ENCODE measurements at regions not wholly inside any gene's neighbourhood (a gene's known extent, or its start where the extent isn't known, plus 50 kb on each side); places are given as distances from the start of the nearest gene placed in this dataset.

GRCh38 chr3:63753567-63753966 is 65.5 kb upstream of the C3orf49 start:
- TF ChIP-seq CTCF (IDR thresholded peaks at IDR 0.05) (no peak), EZH2 (IDR thresholded peaks at IDR 0.05) (no peak), EZH2phosphoT487 (IDR thresholded peaks at IDR 0.05) (no peak)
